K562 (cell line): ENCODE measurements at regions not wholly inside any gene's neighbourhood (a gene's known extent, or its start where the extent isn't known, plus 50 kb on each side); places are given as distances from the start of the nearest gene placed in this dataset.

Experiments
- ATAC-seq: fragments of 200-7000 bp; cut with Tn5 transposase; 3 replicates; pipeline ENCODE4 v1.9.1; 2020; ENCODE audit warnings: moderate library complexity
- BruUV-seq: library from RNA; stranded (reverse); fragments of 400-500 nt; replicated peaks from 2 replicates; lab custom pipeline; 2021; lab: Mats Ljungman, UMichigan
- CTCF ChIA-PET: fragments of 300-600 bp; formaldehyde crosslinking; extraction: SDS; loops from one replicate; lab custom pipeline; 2021; ENCODE audit warnings: low intra/inter-chr PET ratio; lab: Yijun Ruan, JAX
- POLR2A ChIA-PET: fragments of 300-600, 350-650 bp; sonication (Branson Sonifier 250); formaldehyde crosslinking; extraction: SDS; loops from one replicate; lab custom pipeline; 2021; ENCODE audit warnings: antibody characterized with exemption, inconsistent platforms; lab: Yijun Ruan, JAX
- DNase-seq, 4 experiments: peaks; one replicate each; pipeline versions ENCODE4 v3.0.0 to v3.0.0-alpha.2; 2011 to 2018; ENCODE audit warnings: low spot score in 3 of 4, mixed read lengths in 3 of 4; ENCODE audit errors: extremely low read depth in 1 of 4
- FAIRE-seq: peaks from 2 replicates; lab custom pipeline; 2011; peaks lifted over from hg19 to GRCh38; lab: Jason Lieb, UNC
- H2AFZ ChIP-seq: 2 replicates; pipeline ENCODE4 v1.6.0; 2011; ENCODE audit warnings: low read depth, low read length, control low read depth, inconsistent platforms
- H3K27ac ChIP-seq: fragments of 200-600 bp; 3 replicates; pipeline ENCODE4 v1.8.0; 2011; ENCODE audit warnings: low read depth, mild to moderate bottlenecking, control low read depth, inconsistent platforms, low read length, moderate library complexity, mixed read lengths; ENCODE audit errors: extremely low read depth
- H3K27me3 ChIP-seq, 2 experiments: fragments of 300-600 bp in 1 of 2; 2 replicates in 1 of 2; 3 replicates in 1 of 2; pipeline versions ENCODE4 v1.6.0 to v1.8.0; 2011; ENCODE audit warnings: inconsistent platforms in 2 of 2, low read length in 2 of 2, mild to moderate bottlenecking in 1 of 2, mixed read lengths in 1 of 2, moderate library complexity in 1 of 2; ENCODE audit not compliant: control insufficient read depth in 2 of 2, insufficient read depth in 2 of 2
- H3K36me3 ChIP-seq: fragments of 300-600 bp; 3 replicates; pipeline ENCODE4 v1.8.0; 2011; ENCODE audit warnings: mild to moderate bottlenecking, low read length, inconsistent platforms; ENCODE audit not compliant: control insufficient read depth, insufficient read depth
- H3K4me1 ChIP-seq, 2 experiments: fragments of 200-600 bp in 1 of 2; replicated peaks in 1 of 2; 2 replicates in 1 of 2; 3 replicates in 1 of 2; pipeline versions ENCODE4 v1.5.1 to v1.8.0; 2011; ENCODE audit warnings: inconsistent platforms in 2 of 2, low read length in 2 of 2, mild to moderate bottlenecking in 1 of 2, mixed read lengths in 1 of 2, moderate library complexity in 1 of 2; ENCODE audit not compliant: control insufficient read depth in 2 of 2, insufficient read depth in 2 of 2
- H3K4me2 ChIP-seq: 2 replicates; pipeline ENCODE4 v1.6.1; 2011; ENCODE audit warnings: low read length, control low read depth, inconsistent platforms, mixed read lengths; ENCODE audit not compliant: insufficient read depth
- H3K4me3 ChIP-seq: fragments of 200-600 bp; sonication (generic), shearing (Covaris generic); 2 replicates; pipeline ENCODE4 v1.5.1; 2016; ENCODE audit warnings: control low read depth, inconsistent platforms
- H3K79me2 ChIP-seq: fragments of 200-600 bp; 3 replicates; pipeline ENCODE4 v1.8.0; 2011; ENCODE audit warnings: low read length, inconsistent platforms; ENCODE audit not compliant: control insufficient read depth, insufficient read depth
- H3K9ac ChIP-seq, 2 experiments: 2 replicates each; pipeline versions ENCODE4 v1.6.0 to v1.6.1; 2011; ENCODE audit warnings: low read depth in 2 of 2, low read length in 2 of 2, control low read depth in 1 of 2, inconsistent platforms in 1 of 2, mild to moderate bottlenecking in 1 of 2, mixed read lengths in 1 of 2; ENCODE audit not compliant: insufficient read depth in 1 of 2
- H3K9me1 ChIP-seq: one replicate; pipeline ENCODE4 v1.6.0; 2011; ENCODE audit warnings: inconsistent platforms, mild to moderate bottlenecking, low read length, moderate library complexity; ENCODE audit not compliant: control insufficient read depth, insufficient read depth
- H3K9me3 ChIP-seq: replicated peaks from 2 replicates; pipeline ENCODE4 v1.5.1; 2011; ENCODE audit warnings: low read depth, low read length, inconsistent platforms; ENCODE audit not compliant: control insufficient read depth, insufficient read depth
- H4K20me1 ChIP-seq: replicated peaks from 2 replicates; pipeline ENCODE4 v1.6.1; 2011; ENCODE audit warnings: low read length, inconsistent platforms, mixed read lengths; ENCODE audit not compliant: control insufficient read depth, insufficient read depth
- HMG20B ChIP-seq: fragments of 250-450 bp; sonication (Bioruptor Pico); IDR thresholded peaks from 2 replicates; pipeline ENCODE4 v1.5.0; 2021; ENCODE audit warnings: mild to moderate bottlenecking
- WGBS: fragments of 100-300 bp; shearing (Covaris generic); methylation state at CpG from one replicate; pipeline ENCODE4 v1.1.6; 2016; ENCODE audit warnings: low coverage, mixed read lengths; ENCODE audit not compliant: insufficient coverage; ENCODE audit errors: missing lambda C conversion rate; 5-methylcytosine and 5-hydroxymethylcytosine counted together
- in situ Hi-C: fragments of 300-500 bp; cut with MboI; formaldehyde crosslinking; loops from 4 replicates; pipeline ENCODE4 v1.15.0; 2018; ENCODE audit warnings: inconsistent platforms, mixed read lengths
- intact Hi-C: fragments of 100-400 bp; cut with micrococcal nuclease; formaldehyde crosslinking; loops from 2 replicates; pipeline ENCODE4 v1.14.2; 2022
- TF ChIP-seq, protein P1 (sequence below): fragments of 250-450 bp; sonication (Bioruptor Pico); IDR thresholded peaks from 2 replicates; pipeline ENCODE4 v1.5.0; 2021; ENCODE audit warnings: mild to moderate bottlenecking, borderline replicate concordance

DNA sequence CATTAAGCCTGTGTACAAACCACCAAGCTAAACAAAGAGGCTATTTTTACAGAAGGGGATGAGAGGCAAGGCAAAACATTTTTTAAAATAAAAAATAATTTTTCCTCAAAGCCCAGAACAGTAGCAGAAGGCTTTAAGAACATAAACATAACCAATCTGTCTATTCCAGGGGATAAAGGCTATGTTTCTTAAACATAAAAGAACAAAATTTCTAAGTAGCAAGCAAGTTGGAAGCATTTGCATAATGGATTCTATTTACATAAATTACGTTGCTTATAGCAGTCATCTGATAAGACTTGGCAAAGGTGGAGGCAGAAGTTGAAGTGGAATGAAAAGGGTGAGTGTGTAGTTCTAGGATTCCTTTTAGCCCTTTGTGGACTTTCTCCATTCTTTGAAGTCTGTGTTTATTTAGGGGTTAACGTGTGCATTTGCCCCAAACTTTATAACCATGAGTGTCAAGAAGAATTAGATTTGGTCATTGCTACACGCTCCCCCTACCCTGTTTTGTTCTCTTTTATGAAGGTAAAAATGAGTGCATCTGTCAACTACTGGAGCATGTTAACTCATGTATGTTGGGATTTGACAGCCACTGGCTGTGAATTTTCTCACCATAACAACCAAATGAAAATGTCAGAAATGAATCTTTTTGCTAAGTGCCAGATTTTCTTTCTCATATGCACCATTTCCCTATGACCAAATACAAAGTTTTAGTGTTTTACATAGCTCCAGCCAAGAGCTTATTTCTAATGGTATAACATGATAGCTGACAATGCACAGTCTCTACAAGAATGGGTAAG lies 378.4 kb upstream of the IGFBP7 start:
- H3K9me1 ChIP-seq = no peaks in the 10 kb centered on the region
- ChIA-PET POLR2A (no interaction called here), CTCF (no interaction called here)
- FAIRE-seq = no peak
- H3K9ac ChIP-seq = no peak overlapping the region
- H3K4me2 ChIP-seq = no peak overlapping the region
- no TSS peak for BruUV-seq
- DNase-seq = no peak
- ATAC-seq = no peak
- H2AFZ ChIP-seq = no peak overlapping the region
- TF ChIP-seq, protein P1, sequence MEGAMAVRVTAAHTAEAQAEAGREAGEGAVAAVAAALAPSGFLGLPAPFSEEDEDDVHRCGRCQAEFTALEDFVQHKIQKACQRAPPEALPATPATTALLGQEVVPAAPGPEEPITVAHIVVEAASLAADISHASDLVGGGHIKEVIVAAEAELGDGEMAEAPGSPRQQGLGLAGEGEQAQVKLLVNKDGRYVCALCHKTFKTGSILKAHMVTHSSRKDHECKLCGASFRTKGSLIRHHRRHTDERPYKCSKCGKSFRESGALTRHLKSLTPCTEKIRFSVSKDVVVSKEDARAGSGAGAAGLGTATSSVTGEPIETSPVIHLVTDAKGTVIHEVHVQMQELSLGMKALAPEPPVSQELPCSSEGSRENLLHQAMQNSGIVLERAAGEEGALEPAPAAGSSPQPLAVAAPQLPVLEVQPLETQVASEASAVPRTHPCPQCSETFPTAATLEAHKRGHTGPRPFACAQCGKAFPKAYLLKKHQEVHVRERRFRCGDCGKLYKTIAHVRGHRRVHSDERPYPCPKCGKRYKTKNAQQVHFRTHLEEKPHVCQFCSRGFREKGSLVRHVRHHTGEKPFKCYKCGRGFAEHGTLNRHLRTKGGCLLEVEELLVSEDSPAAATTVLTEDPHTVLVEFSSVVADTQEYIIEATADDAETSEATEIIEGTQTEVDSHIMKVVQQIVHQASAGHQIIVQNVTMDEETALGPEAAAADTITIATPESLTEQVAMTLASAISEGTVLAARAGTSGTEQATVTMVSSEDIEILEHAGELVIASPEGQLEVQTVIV (CRISPR knock-in tag) = no peak
- no peak for TF ChIP-seq HMG20B
- TF ChIP-seq, all 486 proteins: peak for 0
- intact Hi-C loops (no loop called here), in situ Hi-C loops (no loop called here)
- no peaks in the 10 kb centered on the region for H3K79me2 ChIP-seq
- no peaks in the 10 kb centered on the region for H3K4me1 ChIP-seq
- no peaks in the 10 kb centered on the region for H4K20me1 ChIP-seq
- H3K9me3 ChIP-seq = no peaks in the 10 kb centered on the region
- no peak overlapping the region for H3K27ac ChIP-seq
- no peaks in the 10 kb centered on the region for H3K36me3 ChIP-seq
- WGBS = 0% methylated on average over 3 of the region's 3 CpGs
- H3K27me3 ChIP-seq = no peaks in the 10 kb centered on the region
- no peak overlapping the region for H3K4me3 ChIP-seq
